ENCODE measurements at regions not wholly inside any gene's neighbourhood (a gene's known extent, or its start where the extent isn't known, plus 50 kb on each side); places are given as distances from the start of the nearest gene placed in this dataset.

- DNase-seq (ENCODE audit: low read depth): no peak
These were observed 249.1 kb downstream of the DHX35 start for GRCh38 chr20:39211060-39211748.

GRCh38 chr20:39210341-39211036 is 248.3 kb downstream of the DHX35 start:
- no peak for DNase-seq (ENCODE audit: low read depth)

GRCh38 chr20:39206899-39207564 is 244.9 kb downstream of the DHX35 start:
- no peak for DNase-seq (ENCODE audit: low read depth)

- DNase-seq (ENCODE audit: low read depth): no peak
These were observed 233.5 kb downstream of the DHX35 start for GRCh38 chr20:39195582-39196021.

GRCh38 chr20:39190666-39191570 is 228.8 kb downstream of the DHX35 start:
- DNase-seq (ENCODE audit: low read depth): no peak

GRCh38 chr20:39188266-39188765 is 226.2 kb downstream of the DHX35 start:
- DNase-seq (ENCODE audit: low read depth): no peak

- no peak for DNase-seq (ENCODE audit: low read depth)
These were observed 219.3 kb downstream of the DHX35 start for GRCh38 chr20:39181490-39181889.

DNA sequence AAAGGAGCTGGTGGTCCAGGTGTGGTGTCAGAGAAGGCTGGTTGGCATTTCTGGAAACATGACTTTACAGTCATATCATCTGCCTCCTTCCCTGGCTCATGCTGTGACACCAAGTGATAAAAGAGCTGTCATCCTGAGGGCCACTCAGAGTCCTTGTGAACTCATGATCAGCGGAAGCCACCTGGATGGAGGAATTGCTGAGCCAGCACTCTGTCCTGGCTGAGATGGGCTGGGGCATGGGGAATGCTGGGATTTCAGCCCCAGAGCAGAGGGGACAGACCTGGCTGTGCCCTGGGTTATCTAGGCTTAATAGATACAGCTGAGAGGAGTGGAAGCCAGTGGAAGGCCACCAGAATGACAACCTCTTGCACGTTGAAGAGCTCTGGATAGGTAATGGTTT is 214.3 kb downstream of the DHX35 start:
- no peak for DNase-seq (ENCODE audit: low read depth)

- no peak for DNase-seq (ENCODE audit: low read depth)
These were observed 208.8 kb downstream of the DHX35 start for GRCh38 chr20:39170896-39171463.

DNA sequence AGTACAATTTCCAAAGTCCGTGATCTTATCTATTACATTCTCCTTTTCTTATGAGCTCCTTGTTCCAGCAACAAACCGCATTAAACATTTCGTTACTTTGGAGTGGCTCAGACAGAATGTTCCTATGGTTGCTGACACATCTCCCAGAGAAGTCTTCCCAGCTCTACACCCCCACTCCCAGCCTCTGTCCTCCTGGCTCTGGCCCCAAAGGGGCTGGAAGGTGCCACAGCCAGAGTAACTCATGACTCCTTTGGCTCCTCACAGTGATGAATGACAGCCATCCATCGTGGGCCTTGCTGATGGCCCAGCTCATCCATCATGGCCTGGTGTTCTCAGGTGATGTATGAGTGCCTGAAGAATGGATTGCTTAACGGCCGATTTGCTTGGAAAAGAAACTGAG is 203.0 kb downstream of the DHX35 start:
- no peak for DNase-seq (ENCODE audit: low read depth)

- no peak for DNase-seq (ENCODE audit: low read depth)
These were observed 202.5 kb downstream of the DHX35 start for GRCh38 chr20:39164642-39165041.

DNA sequence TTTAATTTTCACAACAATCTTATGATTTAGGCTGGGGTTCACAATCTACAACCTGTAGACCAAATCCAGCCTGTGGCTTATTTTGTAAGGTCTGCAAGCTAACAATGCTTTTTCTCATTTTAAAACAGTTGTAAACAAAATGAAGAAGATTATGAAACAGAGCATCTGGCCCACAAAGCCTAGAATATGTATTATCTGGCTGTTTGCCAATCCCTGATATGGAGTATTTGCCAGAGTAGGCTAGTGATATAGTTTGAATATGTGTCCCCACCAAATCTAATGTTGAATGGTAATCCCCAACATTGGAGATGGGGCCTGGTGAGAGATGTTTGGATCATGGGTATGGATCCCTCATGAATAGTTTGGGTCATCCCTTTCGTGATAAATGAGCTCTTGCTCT is 201.8 kb downstream of the DHX35 start:
- DNase-seq (ENCODE audit: low read depth): no peak

DNA sequence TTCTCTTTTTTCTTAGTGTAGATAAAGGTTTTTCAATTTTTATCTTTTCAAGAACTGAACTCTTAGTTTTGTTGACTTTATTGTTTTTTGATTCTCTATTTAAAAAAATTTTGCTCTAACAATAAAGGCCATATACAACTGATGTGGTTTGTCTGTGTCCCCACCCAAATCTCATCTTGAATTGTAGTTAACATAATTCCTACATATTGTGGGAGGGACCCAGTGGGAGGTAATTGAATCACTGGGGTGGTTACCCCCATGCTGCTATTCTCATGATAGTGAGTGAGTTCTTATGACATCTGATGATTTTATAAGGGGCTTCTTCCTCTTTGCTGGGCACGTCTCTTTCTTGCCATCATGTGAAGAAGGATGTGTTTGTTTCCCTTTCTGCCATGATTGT is 199.8 kb downstream of the DHX35 start:
- DNase-seq (ENCODE audit: low read depth): no peak

DNA sequence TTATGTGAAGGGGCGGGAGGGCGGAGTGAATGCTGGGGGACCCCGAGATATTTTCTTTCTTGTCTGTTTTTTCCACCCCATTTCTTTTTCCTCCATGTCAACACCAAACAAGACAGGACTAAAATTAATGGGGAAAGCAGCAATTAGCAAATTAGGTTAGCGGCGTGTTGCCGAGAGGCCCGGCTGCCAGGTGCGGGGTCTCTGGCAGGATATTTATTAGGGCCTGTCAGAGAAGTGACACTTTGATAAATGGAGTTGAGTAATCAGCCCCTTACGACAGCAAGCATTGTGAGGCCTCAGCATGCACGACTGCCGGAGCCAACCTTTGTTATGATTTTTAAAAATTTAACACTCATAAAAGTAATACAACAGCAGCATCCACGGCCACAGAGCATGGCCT is 193.8 kb downstream of the DHX35 start:
- DNase-seq (ENCODE audit: low read depth): no peak

DNA sequence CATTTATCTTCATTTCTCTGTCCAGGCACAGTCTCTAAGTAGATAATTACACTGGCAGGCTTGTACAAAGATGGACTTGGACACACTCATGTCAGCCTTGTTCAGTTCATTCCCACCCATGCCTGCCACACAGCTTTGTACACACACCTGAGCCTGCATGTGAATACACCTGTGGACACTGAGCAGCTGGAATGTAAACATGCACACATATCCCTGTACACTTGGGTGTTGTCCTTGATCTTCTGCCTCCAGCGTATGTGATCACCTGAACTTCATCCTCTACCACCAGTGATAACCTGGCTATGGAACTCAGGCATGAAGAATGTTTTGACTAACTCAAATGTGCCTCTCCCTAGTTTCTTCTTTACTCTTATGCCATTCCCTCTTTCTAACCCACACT is 190.6 kb downstream of the DHX35 start:
- DNase-seq (ENCODE audit: low read depth): no peak

DNA sequence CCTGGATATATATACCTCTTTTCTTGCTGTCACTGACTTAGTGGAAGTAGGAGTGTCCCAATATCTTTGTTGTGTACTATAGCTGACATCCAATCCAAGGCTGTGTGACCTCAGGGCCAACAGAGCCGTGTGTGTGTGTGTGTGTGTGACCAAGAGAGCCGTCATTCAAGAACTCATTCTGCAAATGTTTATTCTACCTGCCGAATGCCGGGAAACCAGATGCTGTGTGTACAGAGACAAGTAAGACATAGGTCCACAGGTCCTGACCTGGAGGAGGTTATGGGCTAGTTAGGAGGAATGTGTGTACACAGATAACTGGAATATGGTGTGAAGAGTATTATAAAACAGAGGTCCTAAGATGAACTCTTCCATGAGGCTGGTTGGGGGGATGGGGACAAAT is 190.0 kb downstream of the DHX35 start:
- no peak for DNase-seq (ENCODE audit: low read depth)

- no peak for DNase-seq (ENCODE audit: low read depth)
These were observed 188.4 kb downstream of the DHX35 start for GRCh38 chr20:39150501-39150900.

- DNase-seq (ENCODE audit: low read depth): no peak
These were observed 184.2 kb downstream of the DHX35 start for GRCh38 chr20:39146394-39146793.

GRCh38 chr20:39145921-39146320 is 183.8 kb downstream of the DHX35 start:
- DNase-seq (ENCODE audit: low read depth): no peak

- no peak for DNase-seq (ENCODE audit: low read depth)
These were observed 182.6 kb downstream of the DHX35 start for GRCh38 chr20:39144757-39145156.

GRCh38 chr20:39142407-39143096 is 180.4 kb downstream of the DHX35 start:
- DNase-seq (ENCODE audit: low read depth): no peak

Data from activated T-helper 9 cell treated with anti-CD3 and anti-CD28 coated beads, Interleukin-2, amount 50 U/mL, for 16 hours (primary cell).